IPS DF 19.7 (cell line): ENCODE measurements at regions not wholly inside any gene's neighbourhood (a gene's known extent, or its start where the extent isn't known, plus 50 kb on each side); places are given as distances from the start of the nearest gene placed in this dataset.
"Not testable (repeated sequence)": the region's sequence is repeated elsewhere in the genome, so short reads cannot be mapped to it uniquely, and the experiment has no call there.

Experiments used
- DNase-seq: peaks from one replicate; pipeline ENCODE4 v3.0.0-alpha.2; 2013; ENCODE audit warnings: low read depth, low spot score

DNA sequence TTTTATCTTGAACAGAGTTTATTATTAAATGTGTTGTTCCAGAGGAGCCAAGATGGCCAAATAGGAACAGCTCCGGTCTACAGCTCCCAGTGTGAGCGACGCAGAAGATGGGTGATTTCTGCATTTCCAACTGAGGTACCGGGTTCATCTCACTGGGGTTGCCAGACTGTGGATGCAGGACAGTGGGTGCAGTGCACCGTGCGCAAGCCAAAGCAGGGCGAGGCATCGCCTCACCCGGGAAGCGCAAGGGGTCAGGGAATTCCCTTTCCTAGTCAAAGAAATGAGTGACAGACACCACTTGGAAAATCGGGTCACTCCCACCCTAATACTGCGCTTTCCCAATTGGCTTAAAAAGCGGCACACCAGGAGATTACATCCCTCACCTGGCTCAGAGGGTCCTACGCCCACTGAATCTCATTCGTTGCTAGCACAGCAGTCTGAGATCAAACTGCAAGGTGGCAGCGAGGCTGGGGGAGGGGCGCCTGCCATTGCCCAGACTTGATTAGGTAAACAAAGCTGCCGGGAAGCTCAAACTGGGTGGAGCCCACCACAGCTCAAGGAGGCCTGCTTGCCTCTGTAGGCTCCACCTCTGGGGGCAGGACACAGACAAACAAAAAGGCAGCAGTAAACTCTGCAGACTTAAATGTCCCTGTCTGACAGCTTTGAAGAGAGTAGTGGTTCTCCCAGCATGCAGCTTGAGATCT lies 155.2 kb upstream of the KBTBD8 start:
- not testable (repeated sequence) for DNase-seq

DNA sequence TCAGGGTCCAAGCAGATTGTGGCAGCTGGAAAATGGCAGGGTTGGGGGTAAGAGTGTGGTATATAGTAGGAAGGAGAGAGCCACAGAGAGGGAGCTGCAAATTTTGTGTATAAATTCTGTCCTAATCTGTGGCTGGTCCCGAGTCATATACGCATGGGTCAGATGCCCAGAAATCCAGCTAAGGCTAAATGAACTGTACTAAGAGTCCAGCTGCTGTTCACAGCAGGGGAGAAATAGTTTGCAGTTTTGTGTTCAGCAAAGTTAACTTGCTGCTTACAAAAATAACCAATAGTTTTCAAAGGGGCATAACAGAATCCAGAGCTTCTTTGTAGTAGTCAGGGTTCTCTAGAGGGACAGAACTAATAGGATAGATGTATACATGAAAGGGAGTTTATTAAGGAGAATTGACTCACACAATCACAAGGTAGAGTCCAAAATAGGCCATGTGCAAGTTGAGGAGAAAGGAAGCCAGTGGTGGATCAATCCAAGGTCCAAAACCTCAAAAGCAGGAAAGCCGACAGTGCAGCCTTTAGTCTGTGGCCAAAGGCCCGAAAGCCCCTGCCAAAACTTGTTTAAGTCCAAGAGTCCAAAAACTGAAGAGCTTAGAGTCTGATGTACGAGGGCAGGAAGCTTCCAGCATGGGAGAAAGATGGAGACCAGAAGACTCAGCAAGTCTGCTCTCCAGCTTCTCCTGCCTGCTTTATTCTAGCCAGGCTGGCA lies 146.1 kb upstream of the KBTBD8 start:
- no peak for DNase-seq

DNA sequence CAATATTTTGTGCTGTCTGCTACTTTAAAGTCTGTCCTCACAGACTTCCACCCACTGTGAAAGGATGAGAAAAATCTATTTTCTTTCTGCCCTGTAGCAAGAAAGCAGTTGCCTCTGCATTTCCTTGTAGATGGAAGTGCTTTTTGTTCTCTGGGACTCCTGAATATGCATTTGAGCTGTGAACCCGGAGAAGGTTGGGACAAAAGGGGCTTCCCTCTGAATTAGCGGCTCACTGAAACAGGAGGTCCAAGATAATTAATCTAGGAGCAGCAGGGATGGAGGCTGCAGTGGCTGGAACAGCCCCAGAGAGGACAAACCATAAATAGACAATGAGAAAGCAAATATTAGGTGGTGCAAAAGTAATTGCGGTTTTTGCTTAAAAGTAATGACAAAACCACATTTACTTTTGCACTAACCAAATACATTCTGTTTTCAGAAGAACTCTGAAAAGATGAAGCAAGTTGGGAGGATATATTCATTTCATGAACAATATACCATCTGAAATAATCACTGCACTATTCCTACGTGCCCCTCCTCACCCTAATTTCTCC lies 143.4 kb upstream of the KBTBD8 start:
- DNase-seq: no peak

DNA sequence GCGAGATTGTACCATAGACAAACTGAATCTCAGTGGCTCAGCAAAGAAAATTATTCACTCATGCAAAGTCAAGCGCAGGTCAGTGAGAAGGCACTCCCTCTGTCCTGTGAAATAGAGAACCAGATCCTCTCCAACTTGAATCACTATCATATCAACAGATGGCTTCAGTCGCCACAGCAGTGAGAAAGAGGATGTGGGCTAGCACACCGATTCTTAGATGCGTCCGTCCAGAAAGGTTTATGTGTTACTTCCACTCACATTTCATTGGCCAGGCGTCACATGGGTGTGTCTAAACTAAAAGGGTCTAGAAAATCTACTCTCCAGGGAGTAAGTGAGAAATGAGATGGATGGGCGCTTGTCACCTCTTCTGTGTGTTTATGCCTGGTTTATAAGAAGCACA lies 141.6 kb upstream of the KBTBD8 start:
- no peak for DNase-seq

DNA sequence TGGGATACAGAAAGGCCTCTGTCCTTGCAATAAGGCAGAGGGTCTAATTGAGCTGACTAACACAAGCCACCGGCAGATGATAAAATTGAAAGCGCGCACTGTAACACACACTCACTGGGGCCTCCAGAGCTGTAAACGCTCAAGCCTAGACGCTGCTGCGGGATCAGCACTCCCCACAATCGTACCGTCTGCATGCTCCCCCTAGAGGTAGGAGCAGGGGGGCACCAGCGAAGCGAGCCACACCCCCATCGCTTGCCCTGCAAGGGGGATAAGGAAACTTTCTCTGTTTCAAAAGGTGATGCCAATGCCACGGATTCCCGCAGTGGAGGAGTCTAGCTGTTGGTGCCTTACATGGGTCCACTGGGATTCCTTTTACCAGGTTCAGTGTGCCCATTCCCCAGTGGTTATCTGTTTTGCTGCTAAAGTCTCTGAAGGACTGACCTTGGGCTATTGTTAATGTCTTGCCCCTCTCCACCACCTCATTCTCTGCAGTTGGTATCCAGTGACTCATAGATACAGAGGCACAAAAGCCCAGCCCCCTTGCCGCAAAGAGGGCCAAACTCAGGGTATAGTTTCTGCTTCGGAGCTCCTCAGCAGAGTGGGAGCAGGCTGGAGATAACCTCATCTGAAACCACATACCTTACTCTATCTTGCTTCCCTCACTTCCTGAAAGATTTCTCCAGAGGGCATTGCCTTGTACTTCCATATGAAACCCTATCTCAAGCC lies 139.3 kb upstream of the KBTBD8 start:
- peak; percentile 40 for DNase-seq

DNA sequence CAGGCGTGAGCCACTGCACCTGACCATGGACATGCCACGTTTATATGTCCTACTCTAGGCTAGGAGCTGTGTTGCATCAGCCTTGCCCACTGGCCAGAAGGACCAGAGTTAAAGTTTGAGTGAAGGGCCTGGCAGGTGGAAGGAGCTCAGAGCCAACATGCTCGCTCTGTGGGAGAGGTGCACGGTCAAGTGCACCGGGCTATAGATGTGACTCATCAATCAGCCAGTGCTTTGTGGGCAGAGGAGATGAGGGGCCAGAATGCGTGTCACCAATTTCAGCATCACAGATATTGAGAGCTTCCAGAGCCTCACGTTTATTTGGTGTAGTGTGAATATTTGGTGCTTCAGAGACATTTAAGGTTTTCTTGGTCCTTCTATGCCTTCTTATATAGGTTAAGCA lies 137.3 kb upstream of the KBTBD8 start:
- no peak for DNase-seq

DNA sequence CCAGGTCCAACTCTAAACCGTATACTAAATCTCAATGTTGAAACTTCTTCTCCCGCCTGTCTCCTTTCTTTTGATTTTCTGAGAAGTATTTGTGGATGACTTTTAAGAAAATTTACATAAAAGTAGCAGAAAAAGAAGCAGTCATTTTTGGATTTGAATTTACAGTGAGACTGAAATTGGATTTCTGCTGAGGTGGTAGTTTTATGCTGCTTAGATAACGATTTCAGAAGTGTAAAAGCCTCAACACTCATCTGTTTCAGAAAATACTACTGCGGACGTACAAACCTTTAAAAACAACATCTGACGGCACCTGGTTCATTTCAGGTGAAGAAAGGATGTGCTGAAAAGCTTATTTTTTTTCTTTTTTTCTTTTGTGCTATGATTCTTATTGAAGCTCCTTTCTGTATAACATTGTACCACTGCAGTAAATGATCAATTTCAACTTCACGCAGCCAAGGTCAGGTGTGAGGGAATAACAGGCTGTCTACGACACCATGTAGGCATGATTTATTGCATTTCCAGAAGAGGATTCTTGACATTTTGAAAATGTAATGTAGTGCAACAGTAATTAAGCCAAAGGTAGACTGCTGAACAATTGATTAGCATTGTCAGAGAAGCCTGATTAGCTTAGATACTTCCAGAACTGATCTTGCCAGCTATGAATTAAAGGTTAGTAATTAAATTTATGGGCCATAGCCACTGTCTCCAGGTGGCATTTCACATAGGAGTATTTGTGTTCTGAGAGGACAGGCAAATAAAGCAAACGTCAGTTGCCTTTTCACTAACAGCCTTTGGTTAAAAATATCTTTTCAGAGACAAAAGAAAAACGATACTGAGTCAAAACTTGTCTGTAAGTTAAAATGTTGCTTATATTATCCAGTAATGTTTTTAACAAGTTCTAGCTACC lies 134.6 kb upstream of the KBTBD8 start:
- no peak for DNase-seq

DNA sequence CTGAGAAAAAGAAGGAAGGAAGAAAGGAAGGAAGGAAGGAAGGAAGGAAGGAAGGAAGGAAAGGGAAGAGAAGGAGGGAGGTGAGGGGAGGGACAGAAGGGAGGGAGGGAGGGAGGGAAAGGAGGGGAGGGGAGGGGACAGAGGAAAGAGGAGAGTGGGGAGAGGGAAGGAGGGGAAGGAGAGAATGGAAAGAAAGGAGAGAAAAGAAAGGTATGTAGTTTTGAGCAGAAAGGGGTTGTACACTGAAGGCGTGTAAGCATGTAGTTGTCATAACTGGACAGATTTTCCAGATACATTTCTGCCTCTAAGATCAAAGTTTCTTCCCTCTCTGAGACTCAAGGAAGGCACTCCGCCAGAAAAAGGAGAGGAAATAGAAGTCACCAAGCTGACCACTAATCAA lies 113.4 kb upstream of the KBTBD8 start:
- DNase-seq: no peak

DNA sequence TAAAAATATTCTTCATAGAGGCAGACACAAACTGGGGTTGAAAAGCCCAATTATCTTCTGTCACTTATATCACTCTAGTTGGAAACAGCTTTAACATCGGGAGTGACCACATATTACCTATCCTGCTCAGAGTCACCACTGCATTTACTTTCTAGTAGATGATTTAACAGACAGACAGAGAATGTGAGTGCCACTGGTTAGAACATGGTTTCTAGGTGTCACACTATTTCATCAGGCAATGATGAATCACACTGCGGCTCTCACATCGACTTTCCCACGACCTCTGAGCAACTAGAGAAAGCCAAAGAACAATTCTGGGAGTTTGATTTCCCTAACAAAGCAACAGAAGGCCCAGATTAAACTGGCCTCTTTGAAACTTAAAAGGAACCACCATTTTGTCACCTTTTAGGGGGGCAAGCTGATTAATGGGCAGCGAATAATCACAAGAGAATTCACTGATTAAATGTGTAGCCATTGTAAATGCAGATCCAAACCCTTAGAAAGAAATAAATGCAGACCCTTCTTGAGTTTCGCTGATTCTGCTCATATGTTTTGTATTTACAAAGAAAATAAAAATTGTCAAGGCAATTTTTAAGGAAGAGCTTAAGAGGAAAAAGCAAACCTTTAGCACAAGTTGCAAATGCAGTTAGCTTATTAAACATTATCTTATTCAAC lies 112.6 kb upstream of the KBTBD8 start:
- DNase-seq: peak; percentile 7

DNA sequence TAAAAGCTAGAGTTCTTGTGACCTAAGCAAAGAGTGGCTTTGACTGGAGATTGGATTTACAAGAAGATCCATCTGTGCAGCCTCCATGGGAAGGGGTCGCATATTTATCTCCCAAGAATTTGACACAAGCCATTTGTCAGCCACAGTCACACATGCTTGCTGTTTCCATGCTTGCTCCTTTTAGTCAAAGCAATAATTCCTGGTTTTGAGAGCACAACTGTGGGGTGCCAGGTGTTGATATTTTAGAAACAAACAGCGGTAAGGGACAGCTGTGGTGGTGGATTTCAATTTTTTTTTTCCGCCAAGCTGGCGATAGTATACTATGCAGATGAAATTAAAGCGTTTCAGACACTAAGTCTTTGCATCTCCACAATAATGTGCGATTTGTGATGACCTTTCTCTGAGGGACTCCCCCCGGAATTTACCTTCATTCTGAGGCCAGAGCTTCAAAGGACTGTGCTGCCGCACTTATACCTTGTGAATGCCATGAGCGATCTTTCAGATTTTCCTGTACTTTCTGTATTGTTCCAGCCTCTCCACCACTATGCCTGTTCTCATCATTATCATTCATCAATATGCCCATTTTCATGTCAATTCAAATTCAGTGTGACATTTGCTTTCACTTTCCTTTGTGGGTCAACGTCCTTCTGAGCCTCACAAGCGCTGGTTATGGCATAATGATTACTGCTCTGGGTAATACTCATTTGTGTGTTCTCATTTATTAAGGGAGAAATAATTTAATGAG lies 108.2 kb upstream of the KBTBD8 start:
- DNase-seq: no peak

DNA sequence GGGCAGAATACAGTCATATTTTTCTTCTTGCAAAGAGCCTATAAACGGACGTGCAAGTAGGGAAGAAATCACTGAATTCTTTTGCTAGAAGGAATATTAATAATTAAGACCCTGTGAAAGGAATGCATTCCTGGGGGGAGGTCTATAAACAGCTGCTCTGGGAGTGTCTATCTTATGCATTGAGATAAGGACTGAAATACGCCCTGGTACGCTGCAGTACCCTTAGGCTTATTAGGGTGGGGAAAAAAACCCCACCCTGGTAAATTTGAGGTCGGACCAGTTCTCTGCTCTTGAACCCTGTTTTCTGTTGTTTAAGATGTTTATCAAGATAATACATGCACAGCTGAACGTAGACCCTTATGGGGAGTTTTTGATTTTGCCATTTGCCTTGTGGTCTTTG lies 100.0 kb upstream of the KBTBD8 start:
- no peak for DNase-seq

DNA sequence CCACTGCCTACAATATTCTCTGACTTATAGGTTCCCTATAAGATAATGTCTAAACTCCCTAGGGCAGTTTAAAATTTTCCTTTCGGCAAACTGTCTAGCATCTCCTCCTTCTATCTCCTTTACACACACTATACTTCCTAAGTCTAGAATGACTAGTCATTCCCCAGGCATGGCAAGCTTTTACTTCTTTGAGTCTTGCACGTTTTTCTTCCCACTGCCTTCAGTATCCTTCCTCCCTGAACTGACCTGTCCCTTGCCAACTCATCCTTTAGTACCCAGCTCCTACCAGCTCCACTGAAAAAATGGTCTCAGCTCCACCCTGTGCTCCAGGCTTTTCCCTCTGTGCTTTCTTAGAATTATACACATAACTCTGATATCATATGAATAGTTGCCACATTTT lies 93.8 kb upstream of the KBTBD8 start:
- DNase-seq: no peak

DNA sequence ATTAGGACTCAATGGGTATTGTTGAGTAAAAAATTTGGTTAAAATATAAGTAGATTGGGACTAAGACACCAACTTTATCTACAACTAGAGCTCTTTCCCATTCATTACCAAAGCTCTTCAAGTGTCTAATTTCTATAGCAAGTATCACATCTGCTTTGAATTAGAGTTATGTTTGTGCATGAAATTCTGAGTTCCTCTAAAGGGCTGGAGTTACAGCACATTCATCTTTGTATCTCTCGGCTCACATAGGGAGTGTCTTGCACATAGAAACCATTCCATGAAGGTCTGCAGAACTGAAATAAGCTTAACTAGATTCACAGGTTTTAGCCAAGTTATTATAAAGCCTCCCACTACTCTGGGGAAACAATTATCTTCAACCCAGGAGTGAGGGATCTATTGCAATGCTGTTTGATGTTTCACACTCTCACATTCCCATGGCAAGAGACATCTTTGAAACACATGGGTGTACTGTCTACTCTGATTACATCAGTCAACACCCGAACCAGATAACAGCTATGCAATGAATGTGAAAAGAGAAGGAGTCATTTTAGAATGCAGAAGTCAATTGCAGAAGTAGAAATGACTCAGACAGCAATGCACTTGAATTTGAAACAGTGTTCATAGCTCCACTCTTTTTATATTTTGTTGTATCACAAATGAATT lies 93.1 kb upstream of the KBTBD8 start:
- DNase-seq: no peak

DNA sequence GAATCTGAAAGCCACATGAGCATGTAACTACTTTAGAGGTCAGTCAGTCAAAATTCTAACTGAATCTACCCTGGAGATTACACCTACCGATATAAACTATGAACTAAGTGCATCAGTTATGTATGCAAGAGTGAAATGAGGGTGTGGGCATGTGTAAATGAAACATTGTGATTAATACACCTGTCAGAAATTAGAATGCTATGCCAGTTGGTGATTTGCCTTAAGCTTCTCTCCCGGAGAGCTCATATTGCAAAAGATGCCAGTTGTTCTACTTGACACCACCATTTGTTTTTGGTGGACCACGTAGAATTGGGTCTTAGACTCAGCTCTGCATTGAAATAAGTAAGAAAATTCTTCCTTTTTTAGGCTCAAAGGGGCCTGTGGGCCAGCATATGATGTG lies 91.0 kb upstream of the KBTBD8 start:
- DNase-seq: no peak

DNA sequence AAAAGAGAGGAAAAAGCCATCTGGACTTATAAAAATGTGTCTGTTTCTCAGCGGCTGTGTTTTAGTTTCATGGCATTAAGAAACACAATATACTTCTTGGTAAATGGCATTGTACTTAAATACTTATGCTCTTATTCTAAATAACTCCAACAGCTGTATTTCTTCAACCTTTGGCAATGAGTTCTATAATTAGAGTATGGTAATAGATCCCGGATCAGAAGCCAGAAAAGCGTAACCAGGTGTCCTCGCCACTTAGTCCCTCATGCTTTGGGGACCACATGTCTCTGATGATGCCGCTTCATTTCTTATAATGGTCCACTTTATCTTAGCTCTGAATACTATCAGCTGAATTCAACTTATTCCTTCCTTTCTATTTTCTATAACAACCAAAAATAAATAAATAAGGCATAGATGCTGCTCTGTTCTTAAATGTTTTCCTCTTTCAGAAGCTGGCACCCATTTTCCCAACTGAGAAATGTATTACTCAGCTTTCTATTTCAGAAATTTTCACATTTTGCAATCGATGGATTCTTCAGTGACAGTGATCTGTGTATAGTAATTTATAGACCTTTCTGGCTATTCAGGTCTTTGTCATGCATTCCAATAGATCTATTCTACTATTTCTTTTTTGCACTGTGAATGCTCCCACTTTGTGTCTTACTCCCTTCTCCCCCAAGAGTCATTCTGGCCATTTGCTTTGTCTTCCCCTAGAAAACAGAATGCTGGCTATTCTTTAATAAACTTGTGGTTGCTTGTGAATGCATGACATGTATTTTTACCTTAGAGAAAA lies 87.6 kb upstream of the KBTBD8 start:
- no peak for DNase-seq

DNA sequence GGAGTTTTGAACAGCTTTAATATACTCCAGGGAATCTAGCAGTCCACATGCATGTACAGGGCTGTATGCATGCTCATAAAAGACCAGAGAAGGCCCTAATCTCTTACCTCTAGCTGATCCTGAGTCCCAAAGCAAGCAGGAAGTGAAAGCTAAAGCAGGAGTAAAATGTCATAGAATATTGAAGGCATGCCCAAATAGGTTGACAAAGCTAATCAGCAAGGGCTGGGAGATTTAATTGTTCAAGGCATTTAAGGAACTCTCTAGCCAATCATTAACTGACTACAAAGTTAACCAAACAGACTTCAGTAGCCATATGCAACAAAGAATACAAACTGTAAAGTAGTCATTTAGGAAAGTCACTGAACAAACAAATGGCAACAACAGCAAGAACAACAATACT lies 85.8 kb upstream of the KBTBD8 start:
- no peak for DNase-seq

DNA sequence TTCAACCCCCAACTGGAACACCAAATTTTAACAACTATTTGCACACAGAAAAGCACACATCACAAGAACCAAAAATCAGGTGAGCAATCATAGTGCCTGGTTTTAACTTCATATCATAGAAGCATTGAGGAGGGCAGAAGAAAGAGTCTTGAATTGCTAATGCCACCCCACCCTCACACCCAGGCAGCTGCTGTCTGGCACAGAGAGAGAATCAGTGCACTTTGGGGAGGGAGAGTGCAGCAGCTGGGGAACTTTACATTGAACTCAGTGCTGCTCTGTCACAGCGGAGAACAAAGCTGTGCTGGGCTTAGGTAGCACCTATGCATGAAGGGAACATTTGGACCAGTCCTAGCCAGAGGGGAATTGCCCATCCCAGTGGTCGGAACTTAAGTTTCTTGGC lies 76.0 kb upstream of the KBTBD8 start:
- no peak for DNase-seq

DNA sequence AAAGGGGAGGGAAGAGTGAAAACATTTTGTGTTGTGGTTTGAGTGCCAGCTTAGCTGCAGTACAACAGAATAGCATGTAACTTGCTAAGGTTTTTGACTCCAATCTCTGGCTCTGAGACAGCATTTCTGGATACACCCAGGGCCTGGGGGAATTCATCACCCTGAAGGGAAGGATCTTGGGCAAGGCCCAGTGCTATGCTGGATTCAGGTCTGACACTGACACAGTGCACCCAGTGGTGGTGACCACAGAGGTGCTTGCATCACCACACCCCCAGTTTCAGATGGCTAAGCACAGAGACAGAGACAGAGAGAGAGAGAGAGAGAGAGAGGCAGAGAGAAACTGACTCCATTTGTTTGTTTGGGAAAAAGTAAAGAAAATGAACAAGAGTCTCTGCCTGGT lies 74.1 kb upstream of the KBTBD8 start:
- DNase-seq: no peak

DNA sequence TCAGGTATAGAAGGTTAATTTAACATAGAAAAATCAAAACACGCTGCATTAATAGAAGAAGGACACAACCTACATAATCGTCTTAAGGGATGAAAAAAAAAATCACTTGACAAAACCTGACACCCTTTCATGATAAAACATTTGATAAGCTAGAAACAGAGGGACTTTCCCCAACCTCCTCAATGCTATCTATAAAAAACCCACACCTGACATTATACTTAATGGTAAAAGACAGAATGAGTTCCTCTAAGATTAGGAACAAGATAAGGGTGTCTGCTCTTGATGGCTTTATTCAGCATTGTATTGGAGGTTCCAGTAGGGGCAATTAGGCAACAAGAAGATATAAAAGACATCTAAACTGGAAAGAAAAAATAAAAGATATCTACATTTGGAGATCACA lies 69.9 kb upstream of the KBTBD8 start:
- no peak for DNase-seq
